Karpas-422 (cell line): ENCODE measurements at regions not wholly inside any gene's neighbourhood (a gene's known extent, or its start where the extent isn't known, plus 50 kb on each side); places are given as distances from the start of the nearest gene placed in this dataset.
"Not testable (repeated sequence)": the region's sequence is repeated elsewhere in the genome, so short reads cannot be mapped to it uniquely, and the experiment has no call there.

ENCODE experiments used
- DNase-seq: peaks from one replicate; pipeline ENCODE4 v3.0.0-alpha.2; 2015
- H2AFZ ChIP-seq: fragments of 200-600 bp; sonication (generic); 2 replicates; pipeline ENCODE4 v1.6.1; 2014; ENCODE audit warnings: antibody characterized with exemption, low read length, mixed read lengths
- H3K27ac ChIP-seq: fragments of 200-600 bp; sonication (generic); 2 replicates; pipeline ENCODE4 v1.5.1; 2014; ENCODE audit warnings: mild to moderate bottlenecking, low read length, moderate library complexity
- H3K27me3 ChIP-seq: fragments of 200-600 bp; sonication (generic); 2 replicates; pipeline ENCODE4 v1.6.1; 2014; ENCODE audit warnings: low read length, mixed read lengths
- H3K36me3 ChIP-seq: fragments of 200-600 bp; sonication (generic); 2 replicates; pipeline ENCODE4 v1.6.1; 2014; ENCODE audit warnings: low read length, mixed read lengths; ENCODE audit not compliant: insufficient read depth
- H3K4me1 ChIP-seq: fragments of 200-600 bp; sonication (generic); 2 replicates; pipeline ENCODE4 v1.6.1; 2014; ENCODE audit warnings: mild to moderate bottlenecking, low read length, mixed read lengths
- H3K4me2 ChIP-seq: fragments of 200-600 bp; sonication (generic); 2 replicates; pipeline ENCODE4 v1.6.1; 2014; ENCODE audit warnings: low read length, low read depth, mild to moderate bottlenecking; ENCODE audit not compliant: poor library complexity, severe bottlenecking
- H3K4me3 ChIP-seq: fragments of 200-600 bp; sonication (generic); 2 replicates; pipeline ENCODE4 v1.5.1; 2014; ENCODE audit warnings: mild to moderate bottlenecking, antibody characterized with exemption, low read length, mixed read lengths
- H3K79me2 ChIP-seq: fragments of 200-600 bp; sonication (generic); 2 replicates; pipeline ENCODE4 v1.6.1; 2014; ENCODE audit warnings: mild to moderate bottlenecking, low read length, mixed read lengths
- H3K9ac ChIP-seq: fragments of 200-600 bp; sonication (generic); 2 replicates; pipeline ENCODE4 v1.6.0; 2014; ENCODE audit warnings: low read length
- H3K9me2 ChIP-seq: fragments of 200-600 bp; sonication (generic), shearing (Covaris generic); replicated peaks from 2 replicates; pipeline ENCODE4 v1.6.0; 2014; ENCODE audit warnings: mild to moderate bottlenecking, low read length, moderate library complexity; ENCODE audit not compliant: insufficient read depth
- H3K9me3 ChIP-seq: fragments of 300-700, 200-600 bp; sonication (generic); 2 replicates; pipeline ENCODE4 v1.6.1; 2014; ENCODE audit warnings: low read length, mixed read lengths
- H4K20me1 ChIP-seq: fragments of 200-600 bp; sonication (generic); 2 replicates; pipeline ENCODE4 v1.6.1; 2014; ENCODE audit warnings: mild to moderate bottlenecking, antibody characterized with exemption, low read length, low read depth; ENCODE audit not compliant: insufficient read depth

- H3K9me2 ChIP-seq, DNase-seq, H2AFZ ChIP-seq, H3K9me3 ChIP-seq, H3K4me1 ChIP-seq, H3K79me2 ChIP-seq, H3K4me3 ChIP-seq, H3K36me3 ChIP-seq, H3K9ac ChIP-seq, H4K20me1 ChIP-seq, H3K27me3 ChIP-seq, H3K4me2 ChIP-seq, H3K27ac ChIP-seq: not testable (repeated sequence)
Observed at GRCh38 chr1:120655394-120655793, 68.4 kb upstream of the NBPF26 start.

- not testable (repeated sequence) for H3K4me3 ChIP-seq, H3K27me3 ChIP-seq, H3K27ac ChIP-seq, DNase-seq, H3K79me2 ChIP-seq, H3K4me1 ChIP-seq, H3K9ac ChIP-seq, H4K20me1 ChIP-seq, H3K9me2 ChIP-seq, H3K9me3 ChIP-seq, H3K36me3 ChIP-seq, H3K4me2 ChIP-seq, H2AFZ ChIP-seq
Observed at GRCh38 chr1:120656116-120656515, 67.6 kb upstream of the NBPF26 start.

GRCh38 chr1:120657804-120658203 lies 65.9 kb upstream of the NBPF26 start:
- not testable (repeated sequence) for H3K4me2 ChIP-seq, H3K27me3 ChIP-seq, H3K9me2 ChIP-seq, H3K4me3 ChIP-seq, H3K27ac ChIP-seq, DNase-seq, H3K79me2 ChIP-seq, H2AFZ ChIP-seq, H4K20me1 ChIP-seq, H3K9ac ChIP-seq, H3K36me3 ChIP-seq, H3K9me3 ChIP-seq, H3K4me1 ChIP-seq

GRCh38 chr1:120658622-120659021 lies 65.1 kb upstream of the NBPF26 start:
- H3K9me3 ChIP-seq, H4K20me1 ChIP-seq, H3K79me2 ChIP-seq, DNase-seq, H3K27me3 ChIP-seq, H3K9me2 ChIP-seq, H2AFZ ChIP-seq, H3K4me1 ChIP-seq, H3K27ac ChIP-seq, H3K4me3 ChIP-seq, H3K36me3 ChIP-seq, H3K9ac ChIP-seq, H3K4me2 ChIP-seq: not testable (repeated sequence)

- H3K27ac ChIP-seq, H3K4me2 ChIP-seq, H3K79me2 ChIP-seq, DNase-seq, H4K20me1 ChIP-seq, H3K9me3 ChIP-seq, H3K4me3 ChIP-seq, H3K27me3 ChIP-seq, H3K4me1 ChIP-seq, H3K36me3 ChIP-seq, H3K9me2 ChIP-seq, H3K9ac ChIP-seq, H2AFZ ChIP-seq: not testable (repeated sequence)
Observed at GRCh38 chr1:120659133-120659532, 64.6 kb upstream of the NBPF26 start.

GRCh38 chr1:120664376-120665249 lies 59.1 kb upstream of the NBPF26 start:
- H3K36me3 ChIP-seq, H3K4me3 ChIP-seq: not testable (repeated sequence)

GRCh38 chr1:120665250-120665577 lies 58.5 kb upstream of the NBPF26 start:
- not testable (repeated sequence) for H3K79me2 ChIP-seq, H3K4me1 ChIP-seq, H3K9me2 ChIP-seq, H3K36me3 ChIP-seq, H4K20me1 ChIP-seq, H3K27me3 ChIP-seq, H3K9me3 ChIP-seq, H2AFZ ChIP-seq, H3K4me3 ChIP-seq, H3K4me2 ChIP-seq, H3K27ac ChIP-seq, DNase-seq, H3K9ac ChIP-seq

More at GRCh38 chr1:120664376-120665249, 59.1 kb upstream of the NBPF26 start:
- H4K20me1 ChIP-seq, H3K27ac ChIP-seq, DNase-seq, H3K9ac ChIP-seq, H3K9me3 ChIP-seq, H3K4me2 ChIP-seq, H3K27me3 ChIP-seq, H3K79me2 ChIP-seq, H3K4me1 ChIP-seq, H3K9me2 ChIP-seq, H2AFZ ChIP-seq: not testable (repeated sequence)

GRCh38 chr1:120668187-120668586 lies 55.6 kb upstream of the NBPF26 start:
- not testable (repeated sequence) for H3K27me3 ChIP-seq, H3K79me2 ChIP-seq, H3K4me2 ChIP-seq, H3K9me3 ChIP-seq, H3K4me1 ChIP-seq, H3K9me2 ChIP-seq, H2AFZ ChIP-seq, H3K9ac ChIP-seq, H3K36me3 ChIP-seq, DNase-seq, H3K27ac ChIP-seq, H4K20me1 ChIP-seq, H3K4me3 ChIP-seq
